GM21447 (cell line): ENCODE measurements at regions not wholly inside any gene's neighbourhood (a gene's known extent, or its start where the extent isn't known, plus 50 kb on each side); places are given as distances from the start of the nearest gene placed in this dataset.

Experiments
- ATAC-seq: cut with Tn5 transposase; IDR thresholded peaks from one replicate; pipeline ENCODE4 v1.9.1; 2021; ENCODE audit not compliant: unreplicated experiment

GRCh38 chr6:91171754-91172462 lies 585.0 kb upstream of the MAP3K7 start:
- no peak for ATAC-seq

GRCh38 chr6:91167846-91168245 lies 581.0 kb upstream of the MAP3K7 start:
- no peak for ATAC-seq

- no peak for ATAC-seq
These were observed 579.6 kb upstream of the MAP3K7 start for GRCh38 chr6:91166271-91167046.

DNA sequence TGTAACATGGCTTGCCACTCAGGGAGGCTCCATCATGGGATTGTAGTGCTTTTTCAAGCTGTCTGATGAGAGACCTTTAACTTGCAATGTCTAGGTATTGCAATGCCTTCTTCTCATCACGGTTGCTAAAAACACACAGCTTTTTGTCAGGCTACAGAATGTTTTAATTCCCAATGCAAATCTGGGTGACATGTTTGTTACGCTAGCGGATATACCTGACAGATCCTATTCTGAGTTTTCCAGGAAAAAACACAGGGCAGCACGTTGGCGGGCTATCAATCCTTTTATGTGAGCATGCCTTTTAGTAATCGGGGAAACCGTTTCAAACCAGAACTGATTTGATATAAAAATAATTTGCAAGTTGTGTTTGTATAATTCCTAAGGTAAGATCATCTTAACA lies 577.2 kb upstream of the MAP3K7 start:
- no peak for ATAC-seq

DNA sequence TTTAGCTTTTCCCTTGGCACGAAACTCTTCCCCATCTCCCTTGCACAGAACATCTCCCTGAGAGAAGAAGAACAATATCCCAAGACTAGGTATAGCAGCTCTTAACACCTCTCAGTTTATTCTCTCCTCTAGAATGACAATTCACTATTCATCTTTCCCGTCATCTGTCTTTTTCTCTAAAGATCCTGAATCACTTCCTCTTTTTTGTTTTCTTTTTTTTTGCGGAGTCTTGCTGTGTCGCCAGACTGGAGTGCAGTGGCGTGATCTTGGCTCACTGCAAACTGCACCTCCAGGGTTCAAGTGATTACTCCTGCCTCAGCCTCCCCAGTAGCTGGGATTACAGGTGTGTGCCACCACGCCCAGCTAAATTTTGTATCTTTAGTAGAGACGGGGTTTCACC lies 574.4 kb upstream of the MAP3K7 start:
- no peak for ATAC-seq

GRCh38 chr6:91155129-91155785 lies 568.4 kb upstream of the MAP3K7 start:
- no peak for ATAC-seq

- ATAC-seq: no peak
These were observed 566.0 kb upstream of the MAP3K7 start for GRCh38 chr6:91152824-91153223.

GRCh38 chr6:91149956-91150705 lies 563.3 kb upstream of the MAP3K7 start:
- no peak for ATAC-seq

- ATAC-seq: no peak
These were observed 562.5 kb upstream of the MAP3K7 start for GRCh38 chr6:91149246-91149955.

DNA sequence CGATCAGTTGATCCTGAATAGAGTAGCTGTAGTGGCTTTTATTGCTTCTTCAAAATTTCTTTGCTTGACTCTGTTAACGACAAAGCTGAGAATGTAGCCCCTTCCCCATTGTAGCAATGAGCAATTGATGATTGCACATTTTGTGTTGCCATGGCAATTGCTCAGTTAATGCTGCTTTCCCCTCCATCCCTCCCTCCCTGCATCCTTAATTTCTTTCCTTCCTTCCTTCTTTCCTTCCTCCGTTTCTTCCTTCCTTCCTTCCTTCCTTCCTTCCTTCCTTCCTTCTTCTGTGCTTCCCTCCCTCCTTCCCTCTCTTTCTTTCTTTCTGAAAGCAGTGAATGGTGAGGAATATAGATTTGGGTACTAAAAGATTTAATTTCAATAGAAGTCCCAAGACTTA lies 557.3 kb upstream of the MAP3K7 start:
- no peak for ATAC-seq

DNA sequence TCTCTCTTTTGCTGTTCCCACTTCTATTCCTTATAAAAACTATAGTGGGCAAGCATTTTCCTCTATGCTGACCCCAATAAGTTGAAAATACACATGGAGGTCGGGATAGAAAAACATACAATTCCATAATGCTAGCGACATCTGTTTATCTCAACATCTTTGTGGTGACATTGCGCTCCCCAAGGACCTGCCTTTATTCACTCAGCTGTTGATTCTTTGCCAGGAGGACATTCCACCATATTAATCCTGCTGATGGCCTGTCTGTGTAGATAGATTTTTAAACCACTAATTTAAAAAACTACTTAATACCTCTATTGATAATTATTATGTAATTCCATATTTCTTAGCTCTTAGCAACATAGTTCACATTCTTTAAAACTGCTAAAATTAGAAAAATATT lies 555.3 kb upstream of the MAP3K7 start:
- ATAC-seq: no peak

- ATAC-seq: no peak
These were observed 554.5 kb upstream of the MAP3K7 start for GRCh38 chr6:91141346-91141745.

DNA sequence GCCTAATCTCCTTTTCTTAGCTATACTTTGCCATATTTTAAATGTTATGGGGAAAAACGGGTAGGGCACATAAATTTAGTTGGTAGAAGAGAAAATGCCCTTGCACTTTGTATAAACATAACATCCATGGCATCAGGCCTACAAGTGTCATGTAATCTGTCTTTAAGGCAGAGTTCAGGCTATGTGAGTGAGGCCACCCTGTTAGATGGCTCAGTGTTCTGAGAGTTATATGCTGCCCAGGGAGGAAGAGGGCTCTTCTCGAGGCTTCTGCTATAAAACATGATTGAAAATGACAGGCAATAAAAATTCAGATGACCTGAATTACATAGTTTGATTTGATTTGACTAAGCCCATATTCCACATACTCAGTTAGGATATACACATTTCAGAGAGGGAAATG lies 553.6 kb upstream of the MAP3K7 start:
- ATAC-seq: no peak

DNA sequence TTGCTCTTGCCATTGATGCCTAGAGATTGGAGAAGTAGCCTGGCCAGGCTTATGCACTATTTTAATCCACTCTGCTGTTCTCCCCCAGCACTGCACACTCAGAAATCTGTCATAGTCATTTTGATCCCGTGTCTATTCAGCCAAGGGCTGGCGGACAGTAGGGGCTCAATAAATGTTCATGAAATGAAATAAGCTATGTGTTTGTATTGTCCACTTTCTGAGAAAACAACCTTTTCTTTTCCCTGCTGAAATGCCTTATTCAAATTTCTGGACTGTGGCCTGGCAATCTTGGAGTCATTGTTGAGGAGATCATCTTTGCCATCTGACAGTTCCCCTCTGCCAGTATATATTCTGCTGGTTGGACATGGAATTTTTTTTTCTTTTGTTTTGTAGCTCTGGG lies 550.4 kb upstream of the MAP3K7 start:
- ATAC-seq: no peak

DNA sequence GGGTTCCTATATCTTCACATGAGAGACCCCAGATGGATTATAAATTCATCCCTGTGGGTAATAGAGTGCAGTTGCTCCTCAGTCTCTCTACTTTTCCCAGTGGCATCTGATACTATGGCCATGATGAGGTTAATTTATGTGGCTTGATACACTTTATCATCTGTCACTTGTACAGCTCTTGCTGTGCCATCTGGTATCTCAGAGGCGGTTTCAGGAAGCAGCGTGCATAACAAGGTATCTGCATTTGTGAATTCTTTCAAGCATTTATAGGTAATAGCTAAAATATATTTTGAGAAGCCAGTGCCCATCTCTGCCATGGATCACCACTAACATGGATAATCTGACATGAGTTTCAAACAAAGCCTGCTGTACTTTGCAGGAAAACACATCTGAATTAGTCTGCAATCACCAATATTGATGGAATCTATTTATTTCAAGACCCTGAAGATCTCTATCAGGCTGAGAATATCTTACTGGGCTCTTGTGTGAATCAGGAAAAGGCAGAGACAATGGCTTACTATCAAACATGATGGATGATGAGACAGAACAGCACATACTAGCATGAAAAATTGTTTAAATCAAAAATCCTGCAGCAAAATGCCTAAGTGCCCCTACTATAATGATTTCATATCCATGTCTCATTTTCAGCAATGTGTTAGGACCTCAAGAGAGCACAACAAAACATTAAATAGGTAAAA lies 548.7 kb upstream of the MAP3K7 start:
- no peak for ATAC-seq

DNA sequence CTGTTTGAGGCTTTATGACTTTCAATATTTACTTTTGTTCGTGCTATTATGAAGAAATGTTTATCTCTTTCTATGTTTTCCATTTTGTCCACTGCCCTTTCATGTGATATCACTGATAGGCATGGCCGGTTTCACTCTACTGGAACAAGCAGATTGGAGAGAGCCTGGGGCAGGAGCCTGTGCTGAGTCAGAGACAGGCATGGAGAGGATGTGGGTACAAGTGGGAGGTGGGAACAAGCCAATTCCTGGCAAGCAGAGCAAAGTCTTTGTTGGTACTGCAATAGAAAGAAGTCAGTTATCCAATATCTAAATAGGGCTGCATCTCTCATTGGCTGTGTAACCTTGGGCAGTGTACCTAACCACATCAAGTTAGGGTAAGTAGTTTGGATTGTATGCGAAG lies 545.6 kb upstream of the MAP3K7 start:
- no peak for ATAC-seq

DNA sequence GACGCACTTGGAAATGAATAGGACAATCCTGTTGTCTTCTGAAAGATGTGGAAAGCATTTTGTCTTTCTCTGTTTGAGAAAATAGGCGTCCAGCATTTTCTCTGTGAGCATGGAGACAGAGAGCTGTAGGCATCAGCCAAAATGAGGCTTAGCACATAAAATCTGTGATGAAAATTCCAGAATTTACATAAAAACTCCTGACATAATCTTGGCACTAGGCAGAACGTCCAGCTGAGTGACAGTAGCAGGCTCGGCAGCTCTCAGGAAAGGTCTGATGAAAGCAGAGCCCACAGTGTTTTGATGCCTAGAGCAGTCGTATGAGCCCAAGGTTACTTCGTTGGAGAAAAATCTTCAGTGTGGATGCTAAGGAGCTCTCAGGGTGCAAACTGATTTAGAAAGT lies 543.3 kb upstream of the MAP3K7 start:
- no peak for ATAC-seq

DNA sequence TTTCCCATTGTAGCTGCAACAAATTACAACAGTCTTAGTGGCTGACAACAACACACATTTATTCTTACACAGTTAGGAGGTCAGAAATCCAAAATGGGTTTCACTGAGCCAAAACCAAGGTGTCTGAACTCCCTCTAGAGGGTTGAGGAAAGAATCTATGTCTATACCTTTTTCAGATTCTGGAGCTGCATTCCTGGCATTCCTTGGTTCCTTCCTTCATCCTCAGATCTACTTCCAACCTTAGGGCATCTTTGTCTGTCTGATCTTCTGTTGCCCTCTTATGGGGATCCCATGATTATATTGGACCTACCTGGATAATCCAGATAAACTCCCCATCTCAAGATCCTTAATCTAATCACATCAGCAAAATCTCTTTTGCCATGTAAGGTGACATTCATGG lies 540.9 kb upstream of the MAP3K7 start:
- ATAC-seq: no peak

- ATAC-seq: no peak
These were observed 540.0 kb upstream of the MAP3K7 start for GRCh38 chr6:91126876-91127275.

GRCh38 chr6:91117550-91117949 lies 530.7 kb upstream of the MAP3K7 start:
- no peak for ATAC-seq
